ENCODE measurements at regions not wholly inside any gene's neighbourhood (a gene's known extent, or its start where the extent isn't known, plus 50 kb on each side); places are given as distances from the start of the nearest gene placed in this dataset.

DNA sequence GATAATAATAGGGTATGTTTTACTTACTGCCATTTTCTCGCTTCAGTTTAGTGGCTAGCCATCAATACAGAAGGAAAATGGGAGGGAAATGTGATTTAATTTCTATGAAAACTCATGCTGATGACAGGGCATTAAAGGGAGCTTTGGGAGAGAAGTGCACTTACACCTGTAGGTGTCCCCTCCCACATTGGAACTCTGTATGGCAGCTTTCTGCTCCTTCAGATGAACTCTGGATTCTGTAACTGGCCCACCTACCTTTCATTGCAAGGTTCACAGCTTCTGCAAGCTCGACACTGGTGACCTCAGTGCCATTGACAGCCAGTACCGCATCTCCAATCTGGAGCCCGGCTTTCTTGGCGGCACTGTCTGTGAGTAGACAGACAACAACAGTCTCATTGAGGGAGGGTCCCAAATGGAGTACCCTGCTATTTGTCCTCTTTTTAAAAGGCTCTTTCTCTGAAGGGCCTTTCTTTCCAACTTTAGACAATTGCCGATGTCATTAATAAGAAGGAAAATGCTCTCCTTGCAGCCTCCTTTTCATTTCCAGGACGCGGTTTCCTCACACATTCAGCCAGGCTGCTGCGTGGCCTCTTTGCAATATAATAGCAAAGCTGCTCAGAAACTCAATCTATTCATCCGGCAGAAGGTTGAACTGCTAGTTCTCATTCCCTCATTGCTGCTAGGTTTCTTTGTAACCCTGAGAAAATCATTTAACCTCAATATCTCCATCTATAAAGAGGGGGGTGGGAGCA, 63.6 kb downstream of the NUDT12 start:
- WGBS (ENCODE audit: insufficient coverage, low lambda C conversion rate): no CpG with 5 or more reads among the region's 10 CpGs
- no peak for DNase-seq
- H3K27ac ChIP-seq (ENCODE audit: low read length): no peak overlapping the region
- no peak overlapping the region for H3K4me3 ChIP-seq (ENCODE audit: low read length)
- H3K27me3 ChIP-seq (ENCODE audit: control insufficient read depth, insufficient read depth, low read length): no peaks in the 10 kb centered on the region
- no peaks in the 10 kb centered on the region for H3K9me3 ChIP-seq (ENCODE audit: control insufficient read depth, low read depth, low read length)
- H3K4me1 ChIP-seq (ENCODE audit: control insufficient read depth, insufficient read depth, low read length): no peaks in the 10 kb centered on the region
- no peaks in the 10 kb centered on the region for H3K36me3 ChIP-seq (ENCODE audit: control insufficient read depth, insufficient read depth, low read length)

GRCh38 chr5:103498211-103498610, 64.4 kb downstream of the NUDT12 start:
- 80% methylated on average over 1 of the region's 1 CpG for WGBS (ENCODE audit: insufficient coverage, low lambda C conversion rate)
- H3K27ac ChIP-seq (ENCODE audit: low read length): no peak overlapping the region

GRCh38 chr5:103497781-103498180, 64.8 kb downstream of the NUDT12 start:
- 83% methylated on average over 2 of the region's 3 CpGs for WGBS (ENCODE audit: insufficient coverage, low lambda C conversion rate)
- H3K27ac ChIP-seq (ENCODE audit: low read length): no peak overlapping the region
- no peak for DNase-seq

More at GRCh38 chr5:103498211-103498610, 64.4 kb downstream of the NUDT12 start:
- no peak overlapping the region for H3K4me3 ChIP-seq (ENCODE audit: low read length)
- no peaks in the 10 kb centered on the region for H3K4me1 ChIP-seq (ENCODE audit: control insufficient read depth, insufficient read depth, low read length)
- no peaks in the 10 kb centered on the region for H3K27me3 ChIP-seq (ENCODE audit: control insufficient read depth, insufficient read depth, low read length)
- no peaks in the 10 kb centered on the region for H3K9me3 ChIP-seq (ENCODE audit: control insufficient read depth, low read depth, low read length)
- DNase-seq: no peak
- H3K36me3 ChIP-seq (ENCODE audit: control insufficient read depth, insufficient read depth, low read length): no peaks in the 10 kb centered on the region

DNA sequence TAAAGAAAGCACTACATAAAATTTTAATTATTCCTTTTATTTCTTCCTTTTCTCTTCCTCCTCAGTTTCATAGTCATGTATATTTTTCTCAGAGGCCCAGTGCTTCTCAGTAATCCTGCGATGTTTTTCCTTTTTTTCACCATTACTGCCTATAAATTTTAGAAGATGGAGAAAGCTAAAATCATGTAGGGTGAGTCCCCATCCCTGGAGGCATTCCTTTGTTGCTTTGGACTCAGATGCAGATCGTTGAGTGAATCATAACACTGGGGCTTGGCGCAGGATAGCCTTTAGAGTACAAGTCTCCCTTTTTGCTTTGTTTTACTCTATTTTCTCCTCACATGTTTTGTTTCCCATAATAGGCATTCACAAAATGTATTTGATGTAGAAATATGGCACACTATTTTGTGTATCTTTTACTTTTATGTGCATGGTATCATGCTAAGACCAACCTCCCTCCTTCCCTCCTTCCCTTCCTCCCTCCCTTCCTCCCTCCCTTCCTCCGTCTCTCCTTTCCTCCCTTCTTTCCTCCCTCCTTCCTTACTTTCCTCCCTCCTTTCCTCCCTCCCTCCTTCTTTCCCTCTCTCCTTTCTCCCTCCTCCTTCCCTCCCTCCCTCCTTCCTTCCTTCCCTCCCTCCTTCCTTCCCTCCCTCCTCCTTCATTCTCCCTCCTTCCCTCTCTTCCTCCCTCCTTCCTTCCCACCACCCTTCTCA, 72.4 kb downstream of the NUDT12 start:
- WGBS (ENCODE audit: insufficient coverage, low lambda C conversion rate): 100% methylated on average over 1 of the region's 4 CpGs

More at GRCh38 chr5:103497781-103498180, 64.8 kb downstream of the NUDT12 start:
- Histone ChIP-seq H3K4me1 (ENCODE audit: control insufficient read depth, insufficient read depth, low read length) (no peaks in the 10 kb centered on the region), H3K9me3 (ENCODE audit: control insufficient read depth, low read depth, low read length) (no peaks in the 10 kb centered on the region), H3K27me3 (ENCODE audit: control insufficient read depth, insufficient read depth, low read length) (no peaks in the 10 kb centered on the region), H3K36me3 (ENCODE audit: control insufficient read depth, insufficient read depth, low read length) (no peaks in the 10 kb centered on the region), H3K4me3 (ENCODE audit: low read length) (no peak overlapping the region)

DNA sequence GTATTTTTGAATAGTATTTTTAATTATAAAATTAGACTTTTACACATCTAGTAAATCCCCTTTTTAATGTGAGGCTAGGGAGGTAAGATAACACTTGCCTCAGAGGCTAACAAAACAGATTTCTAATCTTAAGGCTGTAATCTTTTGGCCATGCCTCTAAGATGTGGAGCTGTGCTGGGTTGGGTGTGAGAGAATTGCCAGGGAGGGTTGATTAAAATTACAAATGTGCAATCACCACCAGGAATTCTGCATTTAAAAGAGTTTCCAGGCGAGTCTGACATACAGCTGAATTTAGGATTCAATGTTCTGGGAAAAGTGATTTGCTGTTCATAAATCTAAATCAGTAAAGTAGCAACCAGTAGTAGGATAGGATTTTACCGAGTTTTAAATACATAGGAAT, 73.3 kb downstream of the NUDT12 start:
- DNase-seq: no peak
- Histone ChIP-seq H3K27ac (ENCODE audit: low read length) (no peak overlapping the region), H3K4me1 (ENCODE audit: control insufficient read depth, insufficient read depth, low read length) (no peaks in the 10 kb centered on the region), H3K9me3 (ENCODE audit: control insufficient read depth, low read depth, low read length) (no peaks in the 10 kb centered on the region), H3K27me3 (ENCODE audit: control insufficient read depth, insufficient read depth, low read length) (no peaks in the 10 kb centered on the region), H3K4me3 (ENCODE audit: low read length) (no peak overlapping the region), H3K36me3 (ENCODE audit: control insufficient read depth, insufficient read depth, low read length) (no peaks in the 10 kb centered on the region)
- WGBS (ENCODE audit: insufficient coverage, low lambda C conversion rate): 76% methylated on average over 2 of the region's 2 CpGs

More for the DNA sequence above, 72.4 kb downstream of the NUDT12 start:
- Histone ChIP-seq H3K36me3 (ENCODE audit: control insufficient read depth, insufficient read depth, low read length) (no peaks in the 10 kb centered on the region), H3K9me3 (ENCODE audit: control insufficient read depth, low read depth, low read length) (no peaks in the 10 kb centered on the region), H3K27me3 (ENCODE audit: control insufficient read depth, insufficient read depth, low read length) (no peaks in the 10 kb centered on the region), H3K4me1 (ENCODE audit: control insufficient read depth, insufficient read depth, low read length) (no peaks in the 10 kb centered on the region), H3K27ac (ENCODE audit: low read length) (no peak overlapping the region), H3K4me3 (ENCODE audit: low read length) (no peak overlapping the region)
- no peak for DNase-seq

DNA sequence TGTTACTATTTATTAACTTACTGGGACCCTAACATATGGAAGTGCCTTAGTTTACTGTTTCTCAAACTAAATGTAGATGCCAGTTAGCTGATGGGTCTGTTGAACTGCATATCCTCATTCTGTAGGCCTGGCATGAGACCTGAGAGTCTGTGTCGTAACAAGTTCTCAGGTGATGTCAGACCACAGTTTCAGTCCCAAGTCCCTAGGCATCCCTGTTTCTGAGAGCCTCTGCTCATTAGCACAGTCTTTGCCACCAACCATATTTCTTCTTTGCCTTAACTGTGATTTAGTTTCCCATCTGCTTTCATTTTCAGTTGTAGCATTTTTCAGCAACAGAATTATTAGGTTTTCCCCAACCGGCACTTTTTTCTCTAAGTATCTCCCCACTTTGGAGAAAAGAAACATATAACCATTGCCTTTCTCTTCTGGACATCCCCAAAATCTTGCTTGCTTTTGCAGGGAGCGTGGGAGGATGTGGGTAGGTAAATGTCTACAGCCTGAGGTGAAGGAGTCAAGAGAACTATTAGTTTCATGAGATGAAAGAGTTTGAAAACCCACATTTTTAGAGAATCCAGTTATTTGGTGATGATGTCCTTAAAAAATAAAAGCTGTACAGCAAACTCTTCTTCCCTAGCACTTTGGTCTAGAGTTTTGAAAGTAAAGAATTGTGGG, 74.6 kb downstream of the NUDT12 start:
- H3K4me1 ChIP-seq (ENCODE audit: control insufficient read depth, insufficient read depth, low read length): no peaks in the 10 kb centered on the region
- no peaks in the 10 kb centered on the region for H3K36me3 ChIP-seq (ENCODE audit: control insufficient read depth, insufficient read depth, low read length)
- DNase-seq: peak in 1 of 2 donors; percentile 35
- H3K9me3 ChIP-seq (ENCODE audit: control insufficient read depth, low read depth, low read length): no peaks in the 10 kb centered on the region
- 57% methylated on average over 1 of the region's 3 CpGs for WGBS (ENCODE audit: insufficient coverage, low lambda C conversion rate)
- no peak overlapping the region for H3K27ac ChIP-seq (ENCODE audit: low read length)
- no peak overlapping the region for H3K4me3 ChIP-seq (ENCODE audit: low read length)
- no peaks in the 10 kb centered on the region for H3K27me3 ChIP-seq (ENCODE audit: control insufficient read depth, insufficient read depth, low read length)

- no peaks in the 10 kb centered on the region for H3K9me3 ChIP-seq (ENCODE audit: control insufficient read depth, low read depth, low read length)
- no peaks in the 10 kb centered on the region for H3K27me3 ChIP-seq (ENCODE audit: control insufficient read depth, insufficient read depth, low read length)
- no peak overlapping the region for H3K27ac ChIP-seq (ENCODE audit: low read length)
- H3K4me3 ChIP-seq (ENCODE audit: low read length): no peak overlapping the region
- no CpG with 5 or more reads among the region's 6 CpGs for WGBS (ENCODE audit: insufficient coverage, low lambda C conversion rate)
- H3K36me3 ChIP-seq (ENCODE audit: control insufficient read depth, insufficient read depth, low read length): no peaks in the 10 kb centered on the region
- no peak for DNase-seq
- H3K4me1 ChIP-seq (ENCODE audit: control insufficient read depth, insufficient read depth, low read length): no peaks in the 10 kb centered on the region
These were observed 75.4 kb downstream of the NUDT12 start for GRCh38 chr5:103487218-103487617.

DNA sequence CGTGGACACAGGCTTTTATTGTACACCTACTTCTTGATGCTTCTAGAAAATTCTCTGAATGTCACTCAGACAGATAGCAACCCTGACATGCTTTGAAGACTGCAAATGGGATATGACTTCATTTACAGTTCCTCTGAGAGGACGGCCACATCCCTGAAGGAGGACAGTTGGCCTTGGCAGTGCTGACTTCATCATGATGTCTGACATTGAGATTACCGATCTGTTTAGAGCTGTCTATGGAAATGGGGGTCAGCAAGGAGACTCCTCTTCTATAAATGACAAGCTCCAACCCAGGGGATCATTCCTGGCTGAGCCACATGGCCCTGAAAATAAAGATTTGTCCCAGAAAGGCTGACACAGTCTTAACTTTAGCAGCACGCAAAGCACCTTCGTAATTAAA, 75.8 kb downstream of the NUDT12 start:
- WGBS (ENCODE audit: insufficient coverage, low lambda C conversion rate): 83% methylated on average over 1 of the region's 5 CpGs

DNA sequence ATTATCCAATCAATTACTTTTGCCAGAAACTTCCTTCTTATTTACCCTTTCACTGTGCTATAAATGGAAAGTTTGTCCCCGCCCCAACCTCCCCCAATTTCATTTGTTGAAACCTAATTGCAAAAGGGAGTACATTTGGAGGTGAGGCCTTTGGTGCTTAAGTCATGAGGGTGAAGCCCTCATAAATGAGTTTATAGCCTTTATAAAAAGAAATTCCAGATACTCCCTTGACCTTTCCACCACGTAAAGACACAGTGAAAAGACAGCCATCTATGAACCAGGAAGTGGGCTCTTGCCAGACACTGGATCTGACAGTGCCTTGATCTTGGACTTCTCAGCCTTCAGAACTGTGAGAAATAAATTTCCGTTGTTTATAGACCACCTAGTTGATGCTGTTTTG, 82.3 kb downstream of the NUDT12 start:
- H3K4me3 ChIP-seq (ENCODE audit: low read length): no peak overlapping the region
- no peaks in the 10 kb centered on the region for H3K36me3 ChIP-seq (ENCODE audit: control insufficient read depth, insufficient read depth, low read length)
- peaks cover 4% of the 10 kb centered on the region for H3K9me3 ChIP-seq (ENCODE audit: control insufficient read depth, low read depth, low read length)
- H3K4me1 ChIP-seq (ENCODE audit: control insufficient read depth, insufficient read depth, low read length): peaks cover 3% of the 10 kb centered on the region
- 100% methylated on average over 1 of the region's 3 CpGs for WGBS (ENCODE audit: insufficient coverage, low lambda C conversion rate)
- peak in 1 of 2 donors; percentile 52 for DNase-seq
- no peak overlapping the region for H3K27ac ChIP-seq (ENCODE audit: low read length)
- H3K27me3 ChIP-seq (ENCODE audit: control insufficient read depth, insufficient read depth, low read length): no peaks in the 10 kb centered on the region

More for the DNA sequence above, 75.8 kb downstream of the NUDT12 start:
- no peak for DNase-seq
- Histone ChIP-seq H3K4me1 (ENCODE audit: control insufficient read depth, insufficient read depth, low read length) (no peaks in the 10 kb centered on the region), H3K27ac (ENCODE audit: low read length) (no peak overlapping the region), H3K4me3 (ENCODE audit: low read length) (no peak overlapping the region), H3K27me3 (ENCODE audit: control insufficient read depth, insufficient read depth, low read length) (no peaks in the 10 kb centered on the region), H3K9me3 (ENCODE audit: control insufficient read depth, low read depth, low read length) (no peaks in the 10 kb centered on the region), H3K36me3 (ENCODE audit: control insufficient read depth, insufficient read depth, low read length) (no peaks in the 10 kb centered on the region)

DNA sequence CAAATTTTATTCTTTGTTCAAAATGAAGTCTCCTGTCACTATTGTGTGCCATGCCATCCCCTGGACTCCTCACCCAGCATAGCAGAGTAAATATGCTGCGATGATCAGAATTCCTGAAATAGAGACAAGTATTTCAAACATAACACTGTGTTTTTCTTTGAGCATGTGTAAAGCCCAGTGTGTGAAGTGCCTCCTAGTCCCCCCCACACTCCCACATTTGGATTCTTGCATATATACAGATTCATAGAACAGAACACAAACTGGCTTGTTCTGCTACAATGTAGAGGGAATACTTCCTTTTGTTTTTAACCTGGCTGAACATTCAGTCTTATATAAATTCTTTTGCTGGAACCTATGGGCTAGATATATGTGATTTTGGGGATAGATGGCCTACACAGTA, 84.9 kb downstream of the NUDT12 start:
- no CpG with 5 or more reads among the region's 1 CpG for WGBS (ENCODE audit: insufficient coverage, low lambda C conversion rate)
- Histone ChIP-seq H3K4me3 (ENCODE audit: low read length) (no peak overlapping the region), H3K4me1 (ENCODE audit: control insufficient read depth, insufficient read depth, low read length) (peaks cover 3% of the 10 kb centered on the region), H3K27ac (ENCODE audit: low read length) (no peak overlapping the region), H3K36me3 (ENCODE audit: control insufficient read depth, insufficient read depth, low read length) (no peaks in the 10 kb centered on the region), H3K9me3 (ENCODE audit: control insufficient read depth, low read depth, low read length) (peaks cover 4% of the 10 kb centered on the region), H3K27me3 (ENCODE audit: control insufficient read depth, insufficient read depth, low read length) (no peaks in the 10 kb centered on the region)
- DNase-seq: no peak

All from large intestine (tissue), 3 donors.